HG03575 (cell line): ENCODE measurements at regions not wholly inside any gene's neighbourhood (a gene's known extent, or its start where the extent isn't known, plus 50 kb on each side); places are given as distances from the start of the nearest gene placed in this dataset.

Experiments
- ATAC-seq: cut with Tn5 transposase; IDR thresholded peaks from one replicate; pipeline ENCODE4 v1.9.1; 2021; ENCODE audit not compliant: unreplicated experiment, insufficient number of reproducible peaks, low FRiP score; ENCODE audit errors: extremely low read depth

- ATAC-seq, result no peak
Observed at GRCh38 chrX:110428144-110428543, 69.5 kb downstream of the RTL9 start.

- ATAC-seq, result no peak
Observed at GRCh38 chrX:110430293-110431076, 71.8 kb downstream of the RTL9 start.

- ATAC-seq, result no peak
Observed at GRCh38 chrX:110432091-110432905, 73.7 kb downstream of the RTL9 start.

- ATAC-seq, result no peak
Observed at GRCh38 chrX:110432906-110433215, 74.2 kb downstream of the RTL9 start.

DNA sequence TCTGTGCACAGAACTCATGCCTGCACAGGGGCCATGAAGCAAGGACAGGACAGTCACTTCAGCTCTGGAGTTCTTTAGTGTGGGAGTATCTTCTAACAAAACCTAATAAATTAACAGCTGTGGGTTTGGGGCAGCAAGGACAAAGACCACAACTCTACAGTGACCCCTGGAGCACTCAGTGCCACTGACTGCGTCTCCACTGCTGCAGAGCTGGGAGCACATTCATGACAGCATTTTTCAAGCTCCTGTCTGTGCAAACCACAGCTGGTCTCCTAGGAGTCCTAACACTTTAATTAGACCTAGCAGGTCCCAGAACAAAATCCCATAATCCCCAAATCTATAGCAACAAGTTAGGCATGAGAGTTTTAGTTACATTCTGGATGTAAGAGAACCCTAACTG, 76.5 kb downstream of the RTL9 start:
- ATAC-seq, result no peak

GRCh38 chrX:110436523-110436922, 77.9 kb downstream of the RTL9 start:
- ATAC-seq, result no peak

DNA sequence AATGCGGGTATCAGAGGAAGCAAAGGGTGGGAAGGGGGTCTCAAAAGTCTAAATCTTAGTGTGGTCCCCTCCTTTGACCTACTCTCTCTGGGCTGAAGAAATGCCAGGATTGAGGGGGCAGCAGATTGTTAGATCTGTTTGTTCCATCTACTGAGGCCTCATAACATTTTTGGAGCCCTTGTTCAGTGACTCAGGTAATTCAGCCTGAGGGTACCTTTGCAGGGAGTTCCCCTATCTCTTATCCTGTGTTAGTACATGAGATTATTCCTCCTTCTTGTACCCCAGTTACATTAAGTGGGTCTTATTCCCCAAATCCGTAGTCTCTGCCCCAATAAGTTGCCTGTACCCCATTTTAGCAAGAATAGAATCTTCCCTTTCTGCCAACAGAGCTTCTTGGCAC, 79.0 kb downstream of the RTL9 start:
- ATAC-seq, result no peak

- ATAC-seq, result no peak
Observed at GRCh38 chrX:110440016-110440805, 81.6 kb downstream of the RTL9 start.

- no peak for ATAC-seq
Observed at GRCh38 chrX:110442635-110443034, 84.0 kb downstream of the RTL9 start.

- ATAC-seq, result no peak
Observed at GRCh38 chrX:110444996-110445395, 86.3 kb downstream of the RTL9 start.

GRCh38 chrX:110448459-110448858, 89.8 kb downstream of the RTL9 start:
- ATAC-seq, result no peak

GRCh38 chrX:110449312-110449711, 90.7 kb downstream of the RTL9 start:
- ATAC-seq, result no peak

DNA sequence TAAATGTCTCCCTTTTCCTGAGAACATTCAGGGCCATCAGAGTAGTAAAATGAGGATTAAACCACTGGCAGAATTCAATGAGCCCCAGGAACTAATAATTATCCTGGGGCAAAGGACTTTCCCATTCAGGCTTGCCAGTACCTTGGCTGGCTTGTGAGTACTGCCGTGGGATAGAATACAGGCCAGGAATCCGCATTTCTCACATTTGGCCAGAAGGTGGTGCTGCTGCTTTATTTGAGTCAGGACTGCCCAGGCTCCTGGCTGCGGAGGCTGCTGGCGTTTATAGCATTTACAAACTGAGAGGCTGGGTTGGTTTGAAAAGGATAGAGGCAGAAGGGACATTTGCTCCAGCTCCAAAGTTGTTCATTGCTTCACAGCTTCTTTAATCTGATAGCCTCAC, 91.4 kb downstream of the RTL9 start:
- no peak for ATAC-seq

DNA sequence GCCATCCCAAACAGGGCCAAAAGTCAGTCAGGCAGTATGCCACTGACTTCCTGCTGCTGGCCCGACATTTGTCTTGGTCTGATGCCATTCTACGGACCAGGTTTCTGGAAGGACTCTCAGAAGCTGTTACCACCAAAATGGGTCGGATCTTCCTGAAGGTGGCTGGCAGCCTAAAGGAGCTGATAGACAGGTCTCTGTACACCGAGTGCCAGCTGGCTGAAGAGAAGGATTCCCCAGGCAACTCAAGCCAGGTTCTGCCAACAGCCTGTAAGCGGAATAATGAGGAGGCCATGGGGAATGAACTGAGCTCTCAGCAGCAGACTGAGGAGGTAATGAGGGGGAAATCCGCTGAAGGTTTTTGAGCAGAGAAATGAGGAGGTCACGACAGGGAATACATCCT, 95.7 kb downstream of the RTL9 start:
- ATAC-seq, result no peak

DNA sequence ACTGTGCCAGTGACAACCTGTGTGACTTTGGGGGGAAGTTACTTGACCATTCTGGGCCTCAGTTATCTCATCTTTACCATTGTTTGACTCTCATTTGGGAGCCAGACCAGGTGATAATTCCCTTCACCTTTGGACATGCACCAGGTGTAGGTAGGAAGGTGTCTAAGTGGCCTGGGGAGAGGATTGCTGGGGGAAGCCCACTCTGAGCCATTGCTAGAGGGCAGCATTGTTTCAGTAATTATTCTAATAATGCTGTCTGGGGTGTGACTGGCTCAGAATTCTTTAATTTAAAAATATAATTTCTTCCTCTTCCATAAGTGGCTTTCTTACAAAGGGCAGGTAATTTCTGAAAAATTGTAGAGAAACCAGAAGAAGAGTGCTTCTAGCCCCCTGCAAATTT, 104.3 kb downstream of the RTL9 start:
- no peak for ATAC-seq

DNA sequence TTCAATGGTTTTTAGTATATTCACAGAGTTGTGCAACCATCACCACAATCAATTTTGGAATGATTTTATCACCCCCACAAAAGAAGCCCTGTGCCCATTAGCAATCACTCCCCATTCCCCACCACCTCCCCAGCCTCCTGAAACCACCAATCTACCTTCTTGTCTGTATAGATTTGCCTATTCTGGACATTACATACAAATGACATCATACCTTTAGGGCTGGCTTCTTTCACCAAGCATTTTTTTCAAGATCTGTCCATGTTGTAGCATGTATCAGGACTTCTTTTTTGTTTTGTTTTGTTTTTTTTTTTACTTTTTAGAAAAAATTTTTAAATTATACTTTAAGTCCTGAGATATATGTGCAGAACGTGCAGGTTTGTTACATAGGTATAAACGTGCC, 108.1 kb downstream of the RTL9 start:
- ATAC-seq, result no peak

DNA sequence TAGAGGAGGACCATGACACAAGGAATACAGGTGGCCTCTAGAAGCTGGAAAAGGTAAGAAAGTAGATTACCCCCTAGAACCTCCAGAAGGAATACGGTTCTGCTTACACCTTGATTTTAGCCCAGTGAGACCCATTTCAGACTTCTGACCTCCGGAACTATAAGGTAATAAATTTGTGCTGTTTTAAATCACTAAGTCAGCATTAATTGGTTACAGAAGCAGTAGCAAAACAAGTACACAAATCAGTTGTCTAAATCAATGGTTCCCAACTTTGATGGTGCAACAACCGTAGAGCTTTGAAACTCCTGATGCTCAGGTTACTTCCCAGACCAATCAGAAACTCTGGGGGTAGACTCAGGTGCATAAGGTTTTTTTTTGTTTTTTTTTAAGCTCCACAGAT, 113.6 kb downstream of the RTL9 start:
- ATAC-seq, result no peak

DNA sequence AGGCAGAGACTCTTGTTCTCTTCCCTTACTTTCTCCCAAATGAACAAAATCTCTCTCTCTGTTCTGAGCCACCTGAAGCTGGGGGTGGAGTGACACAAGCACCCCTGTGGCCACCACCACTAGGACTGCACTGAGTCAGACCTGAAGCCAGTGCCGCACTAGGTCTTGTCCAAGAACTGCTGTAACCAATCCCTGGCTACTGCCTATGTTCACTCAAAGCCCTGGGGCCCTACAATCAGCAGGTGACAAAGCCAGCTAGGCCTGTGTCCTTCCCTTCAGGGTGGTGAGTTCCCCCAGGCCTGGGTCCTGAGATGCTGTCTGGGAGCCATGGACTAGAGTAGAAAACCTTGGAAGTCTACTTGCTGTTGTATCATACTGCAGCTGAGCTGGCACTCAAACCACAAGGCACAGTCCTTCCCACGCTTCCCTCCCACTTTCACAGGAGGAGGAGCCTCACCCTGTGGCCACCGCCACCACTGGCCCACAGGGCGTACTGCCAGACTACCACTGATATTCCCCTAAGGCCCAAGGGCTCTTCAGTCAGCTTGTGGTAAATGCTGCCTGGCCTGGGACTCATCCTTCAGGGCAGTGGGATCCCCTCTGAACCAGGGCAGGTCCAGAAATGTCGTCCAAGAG, 119.1 kb downstream of the RTL9 start:
- no peak for ATAC-seq

- ATAC-seq, result no peak
Observed at GRCh38 chrX:110491846-110492620, 133.4 kb downstream of the RTL9 start.
